Esophagus muscularis mucosa (tissue), 4 donors: ENCODE measurements at regions not wholly inside any gene's neighbourhood (a gene's known extent, or its start where the extent isn't known, plus 50 kb on each side); places are given as distances from the start of the nearest gene placed in this dataset.

Experiments
- DNase-seq: peaks from one replicate; pipeline ENCODE4 v3.0.0-alpha.2; 2017; ENCODE audit errors: extremely low spot score
- H3K27ac ChIP-seq, 4 donors: fragments of 200-600 bp; sonication (generic); replicated peaks in 1 of 4; 1 replicate in 3 of 4; 2 replicates in 1 of 4; pipeline ENCODE4 v1.5.1; 2016 to 2019; ENCODE audit warnings: mild to moderate bottlenecking in 1 of 4
- H3K27me3 ChIP-seq, 4 donors: fragments of 200-600 bp; sonication (generic); one replicate each; pipeline versions ENCODE4 v1.5.1 to v1.6.0; 2016 to 2019
- H3K36me3 ChIP-seq, 4 donors: fragments of 200-600 bp; sonication (generic); one replicate each; pipeline ENCODE4 v1.5.1; 2016 to 2019
- H3K4me1 ChIP-seq, 4 donors: fragments of 200-600 bp; sonication (generic); one replicate each; pipeline ENCODE4 v1.5.1; 2016 to 2019
- H3K4me3 ChIP-seq, 4 donors: fragments of 200-600 bp; sonication (generic); 1 replicate in 2 of 4; 2 replicates in 2 of 4; pipeline ENCODE4 v1.5.1; 2016 to 2019; ENCODE audit warnings: mild to moderate bottlenecking in 4 of 4, moderate library complexity in 1 of 4
- H3K9me3 ChIP-seq, 4 donors: fragments of 200-600 bp; sonication (generic); 1 replicate in 3 of 4; 2 replicates in 1 of 4; pipeline ENCODE4 v1.5.1; 2016 to 2019
- CTCF ChIP-seq, 3 experiments: fragments of 200-600 bp in 2 of 3; fragments of 450-650 bp in 1 of 3; sonication (generic) in 2 of 3; IDR thresholded peaks; one replicate each; pipeline ENCODE4 v1.5.1; 2017 to 2019; ENCODE audit warnings: antibody characterized with exemption in 3 of 3, mild to moderate bottlenecking in 2 of 3, moderate library complexity in 1 of 3
- EP300 ChIP-seq: sonication (generic); formaldehyde crosslinking; IDR thresholded peaks from one replicate; pipeline ENCODE4 v1.6.1; 2017; ENCODE audit warnings: antibody characterized with exemption
- POLR2A ChIP-seq: fragments of 450-650 bp; IDR thresholded peaks from one replicate; pipeline ENCODE4 v1.6.1; 2017; ENCODE audit warnings: antibody characterized with exemption, moderate library complexity, mild to moderate bottlenecking, low read depth
- POLR2AphosphoS5 ChIP-seq, 2 donors: sonication (generic); formaldehyde crosslinking; IDR thresholded peaks; one replicate each; pipeline ENCODE4 v1.6.1; 2017; ENCODE audit warnings: antibody characterized with exemption in 2 of 2
- WGBS: methylation state at CpG from one replicate; pipeline ENCODE4 v1.1.5; 2018; 5-methylcytosine and 5-hydroxymethylcytosine counted together
- intact Hi-C: fragments of 100-400 bp; cut with DNase I; formaldehyde crosslinking; loops from one replicate; pipeline ENCODE4 v1.15.1; 2023

GRCh38 chr2:12169721-12170120, 423.3 kb downstream of the LPIN1 start:
- intact Hi-C loops: loop anchor here (10.0 kb wide), 1 partner anchor 305 kb away; no protein-coding TSS in a partner anchor
- no peaks in the 10 kb centered on the region for H3K9me3 ChIP-seq
- 30% methylated on average over 6 of the region's 6 CpGs for WGBS
- DNase-seq: no peak
- no peaks in the 10 kb centered on the region for H3K27me3 ChIP-seq
- H3K27ac ChIP-seq: peak overlapping the region; percentile 60 to 67 (median 64)
- H3K4me1 ChIP-seq: peaks cover 26 to 34% (median 30%) of the 10 kb centered on the region in 4 donors
- no peak overlapping the region for H3K4me3 ChIP-seq
- H3K36me3 ChIP-seq: no peaks in the 10 kb centered on the region
- TF ChIP-seq CTCF (IDR thresholded peaks at IDR 0.05) (no peak), POLR2AphosphoS5 (IDR thresholded peaks at IDR 0.05) (peak; percentile 15 to 60)

DNA sequence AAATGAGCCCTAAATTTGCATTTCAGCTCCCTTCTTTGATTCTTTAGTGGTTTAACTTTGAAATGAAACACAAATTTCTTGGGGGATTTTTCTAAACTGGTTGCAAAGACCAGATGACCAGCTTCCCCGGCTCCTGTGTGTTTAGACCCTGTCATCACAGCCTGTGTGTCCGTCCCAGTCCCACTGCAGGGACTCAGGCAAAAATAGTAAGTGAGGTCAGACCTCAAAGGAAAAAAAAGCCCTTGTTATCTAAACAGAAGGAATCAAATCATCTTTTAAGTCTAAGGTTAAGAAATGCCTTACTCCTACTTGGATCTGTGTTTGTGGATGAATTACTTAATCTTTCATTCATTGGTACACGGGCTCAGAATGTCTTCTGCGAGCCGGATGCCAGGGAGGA, 423.7 kb downstream of the LPIN1 start:
- 12% methylated on average over 5 of the region's 5 CpGs for WGBS
- no peak for TF ChIP-seq POLR2AphosphoS5 (IDR thresholded peaks at IDR 0.05)
- TF ChIP-seq POLR2A: no peak
- TF ChIP-seq EP300: no peak
- TF ChIP-seq CTCF (IDR thresholded peaks at IDR 0.05): no peak
- Histone ChIP-seq H3K36me3 (no peaks in the 10 kb centered on the region), H3K27ac (peak overlapping the region; percentile 60 to 67 (median 64)), H3K27me3 (no peaks in the 10 kb centered on the region), H3K4me3 (no peak overlapping the region), H3K4me1 (peaks cover 26 to 34% (median 30%) of the 10 kb centered on the region in 4 donors), H3K9me3 (no peaks in the 10 kb centered on the region)
- DNase-seq: no peak
- intact Hi-C loops: no loop called here

- Histone ChIP-seq H3K36me3 (no peaks in the 10 kb centered on the region), H3K4me1 (peaks cover 38 to 49% (median 45%) of the 10 kb centered on the region in 4 donors), H3K9me3 (no peaks in the 10 kb centered on the region), H3K4me3 (no peak overlapping the region), H3K27me3 (no peaks in the 10 kb centered on the region), H3K27ac (no peak overlapping the region)
- TF ChIP-seq POLR2AphosphoS5 (IDR thresholded peaks at IDR 0.05) (no peak), CTCF (IDR thresholded peaks at IDR 0.05) (no peak), POLR2A (no peak), EP300 (no peak)
- intact Hi-C loops: no loop called here
- WGBS: 94% methylated on average over 1 of the region's 1 CpG
- no peak for DNase-seq
Observed at GRCh38 chr2:12173271-12173942, 427.0 kb downstream of the LPIN1 start.

DNA sequence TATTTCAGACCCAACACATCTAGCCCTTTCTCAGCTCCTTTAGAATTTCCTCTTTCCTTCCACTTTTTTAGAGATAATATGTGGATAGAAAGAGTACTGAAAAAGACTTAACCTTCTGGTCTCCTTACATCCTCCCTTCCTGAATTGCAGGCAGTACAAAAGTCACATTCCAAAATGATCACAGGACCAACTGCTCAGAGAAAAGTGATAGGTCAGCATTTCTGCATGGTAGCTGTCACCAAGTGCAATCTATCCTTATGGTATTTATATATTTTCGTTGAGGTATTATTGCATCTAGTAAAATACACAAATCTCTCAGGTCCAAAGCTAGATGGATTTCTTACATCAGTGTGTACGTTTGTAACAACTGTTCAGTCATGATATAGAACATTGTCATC, 427.5 kb downstream of the LPIN1 start:
- H3K27me3 ChIP-seq: no peaks in the 10 kb centered on the region
- no peak overlapping the region for H3K27ac ChIP-seq
- WGBS: 83% methylated on average over 2 of the region's 2 CpGs
- TF ChIP-seq POLR2AphosphoS5 (IDR thresholded peaks at IDR 0.05) (no peak), CTCF (IDR thresholded peaks at IDR 0.05) (no peak), EP300 (no peak), POLR2A (no peak)
- H3K4me3 ChIP-seq: no peak overlapping the region
- H3K4me1 ChIP-seq: peaks cover 32 to 43% (median 40%) of the 10 kb centered on the region in 4 donors
- H3K9me3 ChIP-seq: no peaks in the 10 kb centered on the region
- intact Hi-C loops: no loop called here
- H3K36me3 ChIP-seq: no peaks in the 10 kb centered on the region
- no peak for DNase-seq

DNA sequence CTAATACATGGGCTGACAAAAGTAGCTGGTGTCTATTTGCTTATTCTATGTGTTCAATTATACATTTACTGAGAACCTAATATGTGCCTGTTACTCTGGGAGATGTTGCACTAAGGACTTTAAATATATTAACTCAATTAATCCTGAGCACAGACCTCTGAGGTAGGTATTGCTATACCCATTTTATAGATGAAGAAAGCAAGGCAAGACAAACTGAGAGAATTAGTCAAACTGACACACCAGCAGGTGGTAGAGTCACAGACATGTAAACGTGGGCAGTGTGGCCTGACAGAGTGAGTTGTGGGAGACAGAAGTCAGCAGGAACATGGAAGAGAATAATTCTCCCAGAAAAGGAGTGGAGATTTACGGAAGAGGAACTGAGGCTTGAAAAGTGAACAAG, 428.9 kb downstream of the LPIN1 start:
- Histone ChIP-seq H3K4me1 (peaks cover 21 to 31% (median 26%) of the 10 kb centered on the region in 4 donors), H3K9me3 (no peaks in the 10 kb centered on the region), H3K4me3 (no peak overlapping the region), H3K27me3 (no peaks in the 10 kb centered on the region), H3K36me3 (no peaks in the 10 kb centered on the region), H3K27ac (no peak overlapping the region)
- no peak for DNase-seq
- TF ChIP-seq POLR2AphosphoS5 (IDR thresholded peaks at IDR 0.05) (no peak), POLR2A (no peak), CTCF (IDR thresholded peaks at IDR 0.05) (no peak), EP300 (no peak)
- intact Hi-C loops: no loop called here
- WGBS: 98% methylated on average over 2 of the region's 2 CpGs
